Brain microvascular endothelial cell (primary cell): ENCODE measurements at regions not wholly inside any gene's neighbourhood (a gene's known extent, or its start where the extent isn't known, plus 50 kb on each side); places are given as distances from the start of the nearest gene placed in this dataset.
A peak's percentile ranks its signal among the peaks of the same experiment; 100 is the strongest.

Experiments used
- DNase-seq: peaks from one replicate; pipeline ENCODE4 v3.0.0-alpha.2; 2020
- H3K27ac ChIP-seq: fragments of 250-450 bp; sonication (Bioruptor Pico); 2 replicates; pipeline ENCODE4 v1.5.1; 2020; ENCODE audit warnings: mild to moderate bottlenecking, moderate library complexity
- H3K27me3 ChIP-seq: fragments of 250-450 bp; sonication (Bioruptor Pico); replicated peaks from 2 replicates; pipeline ENCODE4 v1.5.1; 2020; ENCODE audit warnings: mild to moderate bottlenecking
- H3K36me3 ChIP-seq: fragments of 250-450 bp; sonication (Bioruptor Pico); replicated peaks from 2 replicates; pipeline ENCODE4 v1.5.1; 2020; ENCODE audit warnings: mild to moderate bottlenecking
- H3K4me3 ChIP-seq: 2 replicates; pipeline ENCODE4 v1.5.1; 2011; ENCODE audit warnings: low read depth, mild to moderate bottlenecking, control low read depth, low read length, moderate library complexity
- CTCF ChIP-seq: IDR thresholded peaks from 2 replicates; pipeline ENCODE4 v1.5.1; 2011; ENCODE audit warnings: low read depth, mild to moderate bottlenecking, moderate library complexity, low read length, control low read depth, inconsistent platforms; ENCODE audit errors: missing control alignments
- in situ Hi-C: cut with HindIII; loops from 2 replicates; pipeline ENCODE4 v1.10.0; 2017; ENCODE audit warnings: low sequenced_read_pairs, low pct_ligation_motif_present

GRCh38 chr2:155320236-155320635 is 621.7 kb downstream of the KCNJ3 start:
- Histone ChIP-seq H3K27ac (no peak overlapping the region), H3K27me3 (no peaks in the 10 kb centered on the region), H3K36me3 (no peaks in the 10 kb centered on the region), H3K4me3 (no peak overlapping the region)
- in situ Hi-C loops = no loop called here
- no peak for TF ChIP-seq CTCF
- DNase-seq = no peak

GRCh38 chr2:155318710-155319109 is 620.2 kb downstream of the KCNJ3 start:
- in situ Hi-C loops = no loop called here
- no peak overlapping the region for H3K27ac ChIP-seq

GRCh38 chr2:155315768-155316167 is 617.3 kb downstream of the KCNJ3 start:
- in situ Hi-C loops = no loop called here
- Histone ChIP-seq H3K4me3 (no peak overlapping the region), H3K27me3 (no peaks in the 10 kb centered on the region), H3K27ac (no peak overlapping the region), H3K36me3 (no peaks in the 10 kb centered on the region)
- TF ChIP-seq CTCF = no peak
- DNase-seq = no peak

More at GRCh38 chr2:155318710-155319109, 620.2 kb downstream of the KCNJ3 start:
- Histone ChIP-seq H3K4me3 (no peak overlapping the region), H3K36me3 (no peaks in the 10 kb centered on the region), H3K27me3 (no peaks in the 10 kb centered on the region)
- TF ChIP-seq CTCF = no peak
- DNase-seq = no peak

GRCh38 chr2:155310589-155310988 is 612.1 kb downstream of the KCNJ3 start:
- TF ChIP-seq CTCF = peak; percentile 21
- Histone ChIP-seq H3K36me3 (no peaks in the 10 kb centered on the region), H3K27me3 (no peaks in the 10 kb centered on the region), H3K27ac (no peak overlapping the region), H3K4me3 (no peak overlapping the region)
- in situ Hi-C loops = no loop called here
- DNase-seq = no peak

- Histone ChIP-seq H3K4me3 (no peak overlapping the region), H3K36me3 (no peaks in the 10 kb centered on the region), H3K27ac (no peak overlapping the region), H3K27me3 (no peaks in the 10 kb centered on the region)
- in situ Hi-C loops = no loop called here
- TF ChIP-seq CTCF = no peak
- no peak for DNase-seq
Observed at GRCh38 chr2:155309483-155309882, 611.0 kb downstream of the KCNJ3 start.

- in situ Hi-C loops = no loop called here
- TF ChIP-seq CTCF = no peak
- no peak overlapping the region for H3K4me3 ChIP-seq
- H3K27me3 ChIP-seq = no peaks in the 10 kb centered on the region
- no peak overlapping the region for H3K27ac ChIP-seq
- DNase-seq = no peak
- H3K36me3 ChIP-seq = no peaks in the 10 kb centered on the region
Observed at GRCh38 chr2:155308367-155309009, 610.0 kb downstream of the KCNJ3 start.
